ENCODE measurements at regions not wholly inside any gene's neighbourhood (a gene's known extent, or its start where the extent isn't known, plus 50 kb on each side); places are given as distances from the start of the nearest gene placed in this dataset.

- H3K36me3 ChIP-seq: no peaks in the 10 kb centered on the region
- TF ChIP-seq POLR2A (IDR thresholded peaks at IDR 0.05) (no peak), POLR2AphosphoS5 (IDR thresholded peaks at IDR 0.05) (no peak)
- TF ChIP-seq, protein P1, sequence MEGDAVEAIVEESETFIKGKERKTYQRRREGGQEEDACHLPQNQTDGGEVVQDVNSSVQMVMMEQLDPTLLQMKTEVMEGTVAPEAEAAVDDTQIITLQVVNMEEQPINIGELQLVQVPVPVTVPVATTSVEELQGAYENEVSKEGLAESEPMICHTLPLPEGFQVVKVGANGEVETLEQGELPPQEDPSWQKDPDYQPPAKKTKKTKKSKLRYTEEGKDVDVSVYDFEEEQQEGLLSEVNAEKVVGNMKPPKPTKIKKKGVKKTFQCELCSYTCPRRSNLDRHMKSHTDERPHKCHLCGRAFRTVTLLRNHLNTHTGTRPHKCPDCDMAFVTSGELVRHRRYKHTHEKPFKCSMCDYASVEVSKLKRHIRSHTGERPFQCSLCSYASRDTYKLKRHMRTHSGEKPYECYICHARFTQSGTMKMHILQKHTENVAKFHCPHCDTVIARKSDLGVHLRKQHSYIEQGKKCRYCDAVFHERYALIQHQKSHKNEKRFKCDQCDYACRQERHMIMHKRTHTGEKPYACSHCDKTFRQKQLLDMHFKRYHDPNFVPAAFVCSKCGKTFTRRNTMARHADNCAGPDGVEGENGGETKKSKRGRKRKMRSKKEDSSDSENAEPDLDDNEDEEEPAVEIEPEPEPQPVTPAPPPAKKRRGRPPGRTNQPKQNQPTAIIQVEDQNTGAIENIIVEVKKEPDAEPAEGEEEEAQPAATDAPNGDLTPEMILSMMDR (IDR thresholded peaks at IDR 0.05 in 8 of 11, conservative IDR thresholded peaks at IDR 0.05 in 3 of 11): no peak
Measured at GRCh38 chr4:79174490-79175252, 151.2 kb downstream of the NAA11 start.

DNA sequence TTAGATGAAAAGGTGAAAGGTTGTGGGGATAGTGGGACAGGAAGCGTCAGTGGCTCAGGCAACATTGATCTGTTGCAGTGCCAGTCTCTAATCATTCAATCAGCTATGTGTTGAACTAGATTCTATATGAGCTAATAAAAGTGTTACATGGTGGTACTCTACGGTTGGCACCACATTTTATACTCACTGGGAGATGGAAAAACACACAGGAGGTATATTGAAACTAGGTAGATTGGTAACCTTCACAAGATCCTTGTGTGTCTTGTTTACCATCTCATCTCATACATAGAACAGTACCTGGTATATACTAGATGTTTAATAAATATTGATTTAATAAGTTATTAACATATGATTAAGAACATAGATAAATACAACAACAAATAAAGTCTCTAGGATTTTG is 152.7 kb downstream of the NAA11 start:
- WGBS, 5 donors: 72 to 87% (median 75%) methylated on average over 2 of the region's 2 CpGs
- no peaks in the 10 kb centered on the region for H3K4me1 ChIP-seq
- no peak overlapping the region for H3K27ac ChIP-seq
- DNase-seq: no peak
- peaks cover 0 to 14% (median 4%) of the 10 kb centered on the region in 8 donors for H3K9me3 ChIP-seq
- TF ChIP-seq, protein P1 (IDR thresholded peaks at IDR 0.05 in 8 of 11, conservative IDR thresholded peaks at IDR 0.05 in 3 of 11): no peak
- no peak for TF ChIP-seq POLR2AphosphoS5 (IDR thresholded peaks at IDR 0.05)
- intact Hi-C loops (cut with DNase I; ENCODE audit: low total_unique reads): no loop called here
- no peaks in the 10 kb centered on the region for H3K27me3 ChIP-seq (replicated peaks in 1 of 7)
- no peak overlapping the region for H3K4me3 ChIP-seq
- no peaks in the 10 kb centered on the region for H3K36me3 ChIP-seq

More at GRCh38 chr4:79174490-79175252, 151.2 kb downstream of the NAA11 start:
- intact Hi-C loops (cut with DNase I; ENCODE audit: low total_unique reads): no loop called here
- H3K4me3 ChIP-seq: no peak overlapping the region
- WGBS, 5 donors: 67 to 86% (median 76%) methylated on average over 2 of the region's 2 CpGs
- H3K27me3 ChIP-seq (replicated peaks in 1 of 7): no peaks in the 10 kb centered on the region
- no peak overlapping the region for H3K27ac ChIP-seq
- H3K4me1 ChIP-seq: no peaks in the 10 kb centered on the region
- no peak for DNase-seq
- H3K9me3 ChIP-seq: peaks cover 0 to 1% (median 0%) of the 10 kb centered on the region in 8 donors

- no peak for DNase-seq
- H3K4me1 ChIP-seq: no peaks in the 10 kb centered on the region
- H3K4me3 ChIP-seq: no peak overlapping the region
- TF ChIP-seq POLR2AphosphoS5 (IDR thresholded peaks at IDR 0.05) (no peak), POLR2A (IDR thresholded peaks at IDR 0.05) (no peak)
- TF ChIP-seq, protein P1 (IDR thresholded peaks at IDR 0.05 in 8 of 11, conservative IDR thresholded peaks at IDR 0.05 in 3 of 11): no peak
- intact Hi-C loops (cut with DNase I; ENCODE audit: low total_unique reads): no loop called here
- H3K27ac ChIP-seq: no peak overlapping the region
- H3K9me3 ChIP-seq: peaks cover 0 to 18% (median 7%) of the 10 kb centered on the region in 8 donors
- no peaks in the 10 kb centered on the region for H3K36me3 ChIP-seq
- WGBS, 5 donors: 94 to 100% (median 97%) methylated on average over 1 of the region's 1 CpG
- H3K27me3 ChIP-seq (replicated peaks in 1 of 7): no peaks in the 10 kb centered on the region
Measured at GRCh38 chr4:79170077-79170476, 155.8 kb downstream of the NAA11 start.

- TF ChIP-seq, protein P1 (IDR thresholded peaks at IDR 0.05 in 8 of 11, conservative IDR thresholded peaks at IDR 0.05 in 3 of 11): no peak
- TF ChIP-seq POLR2AphosphoS5 (IDR thresholded peaks at IDR 0.05) (no peak), POLR2A (IDR thresholded peaks at IDR 0.05) (no peak)
- no peaks in the 10 kb centered on the region for H3K27me3 ChIP-seq (replicated peaks in 1 of 7)
- 60 to 81% (median 63%) methylated on average over 4 of the region's 4 CpGs for WGBS, 5 donors
- H3K9me3 ChIP-seq: peaks cover 0 to 24% (median 10%) of the 10 kb centered on the region in 8 donors
- no peak for DNase-seq
- H3K27ac ChIP-seq: no peak overlapping the region
- H3K4me3 ChIP-seq: no peak overlapping the region
- no peaks in the 10 kb centered on the region for H3K36me3 ChIP-seq
- H3K4me1 ChIP-seq: no peaks in the 10 kb centered on the region
- intact Hi-C loops (cut with DNase I; ENCODE audit: low total_unique reads): no loop called here
Measured at GRCh38 chr4:79164907-79165610, 160.8 kb downstream of the NAA11 start.
